ENCODE measurements at regions not wholly inside any gene's neighbourhood (a gene's known extent, or its start where the extent isn't known, plus 50 kb on each side); places are given as distances from the start of the nearest gene placed in this dataset.

GRCh38 chr10:107924458-107924857 is 760.0 kb upstream of the SORCS1 start:
- TF ChIP-seq CTCF (IDR thresholded peaks at IDR 0.05; ENCODE audit: borderline replicate concordance, insufficient read depth, low read depth, low read length): no peak
- no peak overlapping the region for H3K4me3 ChIP-seq (ENCODE audit: low read depth, low read length)

- H3K4me3 ChIP-seq (ENCODE audit: low read depth, low read length): no peak overlapping the region
- TF ChIP-seq CTCF (IDR thresholded peaks at IDR 0.05; ENCODE audit: borderline replicate concordance, insufficient read depth, low read depth, low read length): no peak
Measured at GRCh38 chr10:107919626-107920235, 755.2 kb upstream of the SORCS1 start.

GRCh38 chr10:107918171-107918570 is 753.7 kb upstream of the SORCS1 start:
- no peak for TF ChIP-seq CTCF (IDR thresholded peaks at IDR 0.05; ENCODE audit: borderline replicate concordance, insufficient read depth, low read depth, low read length)
- H3K4me3 ChIP-seq (ENCODE audit: low read depth, low read length): no peak overlapping the region

GRCh38 chr10:107915215-107915610 is 750.7 kb upstream of the SORCS1 start:
- TF ChIP-seq CTCF (IDR thresholded peaks at IDR 0.05; ENCODE audit: borderline replicate concordance, insufficient read depth, low read depth, low read length): no peak
- no peak overlapping the region for H3K4me3 ChIP-seq (ENCODE audit: low read depth, low read length)

GRCh38 chr10:107914450-107915214 is 750.1 kb upstream of the SORCS1 start:
- no peak overlapping the region for H3K4me3 ChIP-seq (ENCODE audit: low read depth, low read length)

GRCh38 chr10:107913317-107914294 is 749.1 kb upstream of the SORCS1 start:
- H3K4me3 ChIP-seq (ENCODE audit: low read depth, low read length): no peak overlapping the region

More at GRCh38 chr10:107914450-107915214, 750.1 kb upstream of the SORCS1 start:
- TF ChIP-seq CTCF (IDR thresholded peaks at IDR 0.05; ENCODE audit: borderline replicate concordance, insufficient read depth, low read depth, low read length): no peak

More at GRCh38 chr10:107913317-107914294, 749.1 kb upstream of the SORCS1 start:
- no peak for TF ChIP-seq CTCF (IDR thresholded peaks at IDR 0.05; ENCODE audit: borderline replicate concordance, insufficient read depth, low read depth, low read length)
